ENCODE measurements at regions not wholly inside any gene's neighbourhood (a gene's known extent, or its start where the extent isn't known, plus 50 kb on each side); places are given as distances from the start of the nearest gene placed in this dataset.

DNA sequence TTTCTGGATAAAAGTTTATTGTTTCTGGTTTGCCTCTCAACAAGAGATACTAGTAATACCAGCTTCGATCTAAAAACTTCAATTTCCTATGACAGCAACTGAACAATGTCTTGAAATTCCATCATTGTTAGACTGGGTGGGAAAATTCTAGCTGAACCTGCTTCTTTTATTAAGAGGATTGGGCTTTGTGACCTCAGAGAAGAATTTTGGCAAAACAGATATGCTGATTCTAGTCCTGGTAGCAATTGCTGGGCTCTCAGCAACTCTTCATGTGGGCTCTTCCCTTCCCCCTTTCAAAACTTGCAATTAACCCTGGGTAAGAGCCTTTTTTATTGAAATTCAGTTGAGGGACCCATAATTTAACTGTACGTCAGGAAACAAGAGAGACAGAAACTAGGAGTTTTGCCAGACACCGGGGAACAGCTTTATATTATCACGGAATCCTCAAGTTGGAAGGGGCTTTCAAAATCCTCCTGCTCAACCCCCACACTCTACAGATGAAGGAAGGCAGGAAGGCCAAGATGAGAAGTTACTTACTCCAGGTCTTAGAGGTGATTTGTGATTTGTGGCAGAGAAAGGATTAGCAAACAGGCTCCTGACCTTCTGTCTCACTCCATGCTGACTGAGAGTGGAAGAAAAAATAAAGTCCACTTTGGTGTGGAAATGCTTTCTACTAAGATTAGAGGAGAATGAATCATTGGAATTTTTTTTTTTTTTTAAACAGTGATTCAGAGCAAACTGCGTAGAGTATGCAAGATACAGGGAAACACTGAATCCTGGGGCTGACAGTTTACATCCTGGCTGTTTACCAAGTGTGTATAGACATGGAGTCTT is 239.0 kb upstream of the ATP2B1 start:
- TF ChIP-seq, protein P1, sequence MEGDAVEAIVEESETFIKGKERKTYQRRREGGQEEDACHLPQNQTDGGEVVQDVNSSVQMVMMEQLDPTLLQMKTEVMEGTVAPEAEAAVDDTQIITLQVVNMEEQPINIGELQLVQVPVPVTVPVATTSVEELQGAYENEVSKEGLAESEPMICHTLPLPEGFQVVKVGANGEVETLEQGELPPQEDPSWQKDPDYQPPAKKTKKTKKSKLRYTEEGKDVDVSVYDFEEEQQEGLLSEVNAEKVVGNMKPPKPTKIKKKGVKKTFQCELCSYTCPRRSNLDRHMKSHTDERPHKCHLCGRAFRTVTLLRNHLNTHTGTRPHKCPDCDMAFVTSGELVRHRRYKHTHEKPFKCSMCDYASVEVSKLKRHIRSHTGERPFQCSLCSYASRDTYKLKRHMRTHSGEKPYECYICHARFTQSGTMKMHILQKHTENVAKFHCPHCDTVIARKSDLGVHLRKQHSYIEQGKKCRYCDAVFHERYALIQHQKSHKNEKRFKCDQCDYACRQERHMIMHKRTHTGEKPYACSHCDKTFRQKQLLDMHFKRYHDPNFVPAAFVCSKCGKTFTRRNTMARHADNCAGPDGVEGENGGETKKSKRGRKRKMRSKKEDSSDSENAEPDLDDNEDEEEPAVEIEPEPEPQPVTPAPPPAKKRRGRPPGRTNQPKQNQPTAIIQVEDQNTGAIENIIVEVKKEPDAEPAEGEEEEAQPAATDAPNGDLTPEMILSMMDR (IDR thresholded peaks at IDR 0.05): no peak
- Histone ChIP-seq H3K9me3 (no peaks in the 10 kb centered on the region), H3K4me3 (no peak overlapping the region), H3K36me3 (ENCODE audit: low read depth) (no peaks in the 10 kb centered on the region), H3K4me1 (ENCODE audit: low read depth) (peaks cover 60% of the 10 kb centered on the region)
- DNase-seq: peak in 1 of 3 donors; percentile 25
- ATAC-seq: peak; percentile 34
- intact Hi-C loops (cut with DNase I, micrococcal nuclease): no loop called here

DNA sequence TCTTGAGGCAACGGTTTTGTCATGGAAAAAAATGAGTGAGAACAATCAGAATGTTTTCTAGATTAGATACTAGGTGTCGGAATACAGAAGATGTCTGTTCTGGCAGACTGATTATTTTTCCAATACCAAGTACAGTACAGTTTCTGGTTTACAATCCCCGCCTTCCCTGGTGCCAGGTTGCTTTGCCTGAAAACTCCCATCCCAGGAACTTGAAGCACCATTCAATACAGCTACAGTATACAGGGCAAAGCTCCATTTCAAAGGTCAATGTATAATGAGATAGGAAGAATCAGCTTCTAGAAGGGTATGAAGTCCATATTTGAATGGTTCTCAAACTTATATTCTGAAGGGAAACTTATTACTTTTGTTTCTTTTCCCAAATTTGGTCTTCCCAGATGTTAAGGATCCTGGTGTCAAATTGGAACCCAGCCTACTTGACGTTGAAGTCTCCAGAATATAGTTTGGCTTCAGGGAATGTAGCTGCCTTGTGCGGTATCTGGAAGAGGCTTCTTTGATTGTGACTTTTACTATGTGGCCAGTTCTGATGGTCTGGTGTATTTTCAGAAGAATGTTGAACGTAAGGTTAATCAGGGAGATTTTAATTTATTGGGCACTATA is 238.0 kb upstream of the ATP2B1 start:
- ATAC-seq (peak; percentile 55), DNase-seq (peak in 2 of 3 donors; percentile 39 to 49)
- peaks cover 56% of the 10 kb centered on the region for H3K4me1 ChIP-seq (ENCODE audit: low read depth)
- intact Hi-C loops (cut with DNase I, micrococcal nuclease): no loop called here
- no peaks in the 10 kb centered on the region for H3K36me3 ChIP-seq (ENCODE audit: low read depth)
- no peaks in the 10 kb centered on the region for H3K9me3 ChIP-seq
- no peak overlapping the region for H3K4me3 ChIP-seq
- TF ChIP-seq, protein P1 (IDR thresholded peaks at IDR 0.05): no peak

DNA sequence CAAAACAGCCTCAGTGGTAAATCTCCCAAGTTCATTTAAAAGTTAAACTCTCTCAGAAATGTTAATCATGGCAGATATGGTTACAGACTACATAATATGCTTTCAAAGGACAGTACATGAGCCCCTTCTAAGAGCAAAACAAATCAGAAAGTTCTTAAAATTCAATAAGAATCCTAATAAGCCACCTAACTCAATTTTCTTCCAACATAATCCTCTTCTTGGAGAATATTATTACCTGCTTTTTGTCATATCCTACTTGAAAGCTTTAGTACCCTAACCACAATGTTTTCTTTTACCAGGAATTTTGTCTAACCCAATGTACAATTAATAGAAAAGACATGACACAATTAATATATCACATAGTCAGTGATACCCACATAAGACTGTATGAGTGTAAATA is 236.5 kb upstream of the ATP2B1 start:
- Histone ChIP-seq H3K9me3 (no peaks in the 10 kb centered on the region), H3K4me1 (ENCODE audit: low read depth) (peaks cover 43% of the 10 kb centered on the region), H3K36me3 (ENCODE audit: low read depth) (no peaks in the 10 kb centered on the region), H3K4me3 (no peak overlapping the region)
- ATAC-seq: no peak
- TF ChIP-seq, protein P1 (IDR thresholded peaks at IDR 0.05): no peak
- intact Hi-C loops (cut with DNase I, micrococcal nuclease): no loop called here
- no peak for DNase-seq

DNA sequence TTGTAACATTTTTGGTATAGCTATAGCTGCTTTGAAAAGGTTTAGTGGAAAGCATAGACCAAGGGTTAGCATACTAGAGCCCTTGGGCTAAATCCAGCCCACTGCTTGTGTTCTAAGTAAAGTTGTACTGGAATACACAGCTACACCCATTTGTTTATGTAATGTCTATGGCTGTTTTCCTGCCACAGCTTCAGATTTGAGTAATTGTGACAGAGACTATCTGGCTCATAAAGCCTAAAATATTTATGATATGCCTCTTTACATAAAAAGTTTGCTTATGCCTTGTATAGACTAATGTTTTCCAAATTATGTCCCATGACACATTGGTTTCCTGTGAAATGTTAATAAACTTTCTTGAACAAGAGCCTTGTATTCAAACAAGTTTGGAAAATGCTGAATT is 234.8 kb upstream of the ATP2B1 start:
- Histone ChIP-seq H3K36me3 (ENCODE audit: low read depth) (no peaks in the 10 kb centered on the region), H3K4me1 (ENCODE audit: low read depth) (peaks cover 30% of the 10 kb centered on the region), H3K9me3 (no peaks in the 10 kb centered on the region), H3K4me3 (no peak overlapping the region)
- intact Hi-C loops (cut with DNase I, micrococcal nuclease): no loop called here
- ATAC-seq: no peak
- no peak for DNase-seq
- TF ChIP-seq, protein P1 (IDR thresholded peaks at IDR 0.05): no peak

DNA sequence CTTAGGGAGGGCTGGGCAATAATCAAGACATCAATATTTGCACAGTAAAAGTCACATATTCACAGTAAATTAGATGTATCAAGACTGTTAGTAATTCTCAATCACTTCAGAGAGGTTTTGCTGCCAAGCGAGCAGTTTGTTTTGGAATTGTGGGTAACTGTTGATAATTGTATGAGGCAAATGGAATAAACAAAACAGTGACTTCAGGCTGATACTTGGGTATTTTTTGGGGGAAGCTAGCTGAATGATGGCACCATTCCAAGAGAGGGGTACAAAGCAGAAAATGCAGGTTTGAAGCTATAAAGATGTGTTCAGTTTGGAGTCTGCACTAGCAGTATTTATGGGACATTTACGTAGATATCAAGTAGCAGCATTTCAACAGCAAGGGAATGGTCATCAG is 232.8 kb upstream of the ATP2B1 start:
- H3K36me3 ChIP-seq (ENCODE audit: low read depth): no peaks in the 10 kb centered on the region
- intact Hi-C loops (cut with DNase I, micrococcal nuclease): no loop called here
- ATAC-seq (no peak), DNase-seq (no peak)
- no peak overlapping the region for H3K4me3 ChIP-seq
- TF ChIP-seq, protein P1 (IDR thresholded peaks at IDR 0.05): no peak
- peaks cover 11% of the 10 kb centered on the region for H3K4me1 ChIP-seq (ENCODE audit: low read depth)
- no peaks in the 10 kb centered on the region for H3K9me3 ChIP-seq

Data from mucosa of descending colon (tissue), 3 donors.